CD14-positive monocyte (primary cell): ENCODE measurements at regions not wholly inside any gene's neighbourhood (a gene's known extent, or its start where the extent isn't known, plus 50 kb on each side); places are given as distances from the start of the nearest gene placed in this dataset.

Experiments
- DNase-seq, 3 donors: peaks; one replicate each; pipeline ENCODE4 v3.0.0-alpha.2; 2011 to 2022
- H2AFZ ChIP-seq: 2 replicates; pipeline ENCODE4 v1.6.0; 2012; ENCODE audit warnings: mild to moderate bottlenecking, low read depth, low read length, inconsistent platforms; ENCODE audit not compliant: insufficient read depth, poor library complexity, severe bottlenecking
- H3K27ac ChIP-seq, 2 donors: 1 replicate in 1 of 2; 2 replicates in 1 of 2; pipeline ENCODE4 v1.5.1; 2012 to 2013; ENCODE audit warnings: low read length in 2 of 2, control low read depth in 1 of 2, inconsistent platforms in 1 of 2, low read depth in 1 of 2, mild to moderate bottlenecking in 1 of 2
- H3K27me3 ChIP-seq, 2 donors: one replicate each; pipeline versions ENCODE4 v1.6.0 to v1.6.1; 2011 to 2013; ENCODE audit warnings: low read length in 2 of 2; ENCODE audit not compliant: control insufficient read depth in 2 of 2, insufficient read depth in 2 of 2
- H3K36me3 ChIP-seq, 2 donors: replicated peaks in 1 of 2; 1 replicate in 1 of 2; 2 replicates in 1 of 2; pipeline versions ENCODE4 v1.5.1 to v1.6.1; 2012 to 2013; ENCODE audit warnings: low read length in 2 of 2, control low read depth in 1 of 2, inconsistent platforms in 1 of 2, mild to moderate bottlenecking in 1 of 2; ENCODE audit not compliant: insufficient read depth in 2 of 2, control insufficient read depth in 1 of 2
- H3K4me1 ChIP-seq, 2 donors: 1 replicate in 1 of 2; 2 replicates in 1 of 2; pipeline versions ENCODE4 v1.5.1 to v1.6.1; 2012 to 2013; ENCODE audit warnings: low read length in 2 of 2, control low read depth in 1 of 2, inconsistent platforms in 1 of 2, mild to moderate bottlenecking in 1 of 2, moderate library complexity in 1 of 2; ENCODE audit not compliant: insufficient read depth in 2 of 2, control insufficient read depth in 1 of 2
- H3K4me2 ChIP-seq: replicated peaks from 2 replicates; pipeline ENCODE3; 2012; ENCODE audit warnings: low read length, moderate library complexity, mild to moderate bottlenecking; ENCODE audit not compliant: poor library complexity, severe bottlenecking; ENCODE audit errors: extremely low read depth
- H3K4me3 ChIP-seq, 3 experiments: fragments of 200-600 bp in 1 of 3; sonication (generic) in 1 of 3; replicated peaks in 1 of 3; 1 replicate in 2 of 3; 2 replicates in 1 of 3; pipeline ENCODE4 v1.5.1; 2011 to 2013; ENCODE audit warnings: low read length in 3 of 3, mild to moderate bottlenecking in 3 of 3, control low read depth in 2 of 3, low read depth in 2 of 3, inconsistent platforms in 1 of 3, moderate library complexity in 1 of 3
- H3K79me2 ChIP-seq: 2 replicates; pipeline ENCODE4 v1.6.0; 2012; ENCODE audit warnings: mild to moderate bottlenecking, control low read depth, inconsistent platforms, low read length, moderate library complexity; ENCODE audit not compliant: insufficient read depth
- H3K9ac ChIP-seq: 2 replicates; pipeline ENCODE4 v1.6.0; 2017; ENCODE audit warnings: low read length, mild to moderate bottlenecking; ENCODE audit not compliant: insufficient read depth, poor library complexity, severe bottlenecking
- H3K9me3 ChIP-seq, 2 donors: replicated peaks in 1 of 2; 1 replicate in 1 of 2; 2 replicates in 1 of 2; pipeline versions ENCODE4 v1.5.1 to v1.6.1; 2012 to 2013; ENCODE audit warnings: low read length in 2 of 2, control low read depth in 1 of 2; ENCODE audit not compliant: control insufficient read depth in 1 of 2, insufficient read depth in 1 of 2
- H4K20me1 ChIP-seq: 2 replicates; pipeline ENCODE4 v1.6.0; 2012; ENCODE audit warnings: mild to moderate bottlenecking, low read length, control low read depth, moderate library complexity; ENCODE audit not compliant: insufficient read depth
- H3K27ac Mint-ChIP-seq, 7 donors: one replicate each; pipeline ENCODE4 v1.8.0; 2020; ENCODE audit warnings: mild to moderate bottlenecking in 7 of 7, mixed read lengths in 7 of 7, moderate library complexity in 6 of 7, inconsistent platforms in 2 of 7
- H3K27me3 Mint-ChIP-seq, 3 donors: one replicate each; pipeline ENCODE4 v1.8.0; 2021 to 2022; ENCODE audit warnings: low read depth in 3 of 3, mild to moderate bottlenecking in 3 of 3, mixed read lengths in 3 of 3, moderate library complexity in 3 of 3, inconsistent platforms in 1 of 3
- H3K36me3 Mint-ChIP-seq, 2 donors: one replicate each; pipeline ENCODE4 v1.8.0; 2020; ENCODE audit warnings: mixed read lengths in 2 of 2, inconsistent platforms in 1 of 2, mild to moderate bottlenecking in 1 of 2
- H3K4me1 Mint-ChIP-seq: one replicate; pipeline ENCODE4 v1.8.0; 2020; ENCODE audit warnings: mild to moderate bottlenecking, mixed read lengths
- H3K4me3 Mint-ChIP-seq, 2 donors: one replicate each; pipeline ENCODE4 v1.8.0; 2020; ENCODE audit warnings: mild to moderate bottlenecking in 2 of 2, mixed read lengths in 2 of 2, moderate library complexity in 1 of 2
- H3K9me3 Mint-ChIP-seq, 7 donors: one replicate each; pipeline ENCODE4 v1.8.0; 2020 to 2022; ENCODE audit warnings: mixed read lengths in 7 of 7, mild to moderate bottlenecking in 6 of 7, moderate library complexity in 6 of 7, inconsistent platforms in 2 of 7
- WGBS: methylation state at CpG from one replicate; pipeline ENCODE4 v1.1.5; 2013; ENCODE audit warnings: missing lambda C conversion rate; ENCODE audit not compliant: insufficient coverage; 5-methylcytosine and 5-hydroxymethylcytosine counted together
- intact Hi-C, 2 donors: fragments of 100-400 bp; cut with micrococcal nuclease; formaldehyde crosslinking; loops; one replicate each; pipeline versions ENCODE4 v1.15.0 to v1.15.1; 2023
- TF ChIP-seq, protein P1 (sequence below): fragments of 200-600 bp; IDR thresholded peaks from one replicate; pipeline ENCODE4 v1.8.0; 2022; ENCODE audit warnings: antibody characterized with exemption, mild to moderate bottlenecking

DNA sequence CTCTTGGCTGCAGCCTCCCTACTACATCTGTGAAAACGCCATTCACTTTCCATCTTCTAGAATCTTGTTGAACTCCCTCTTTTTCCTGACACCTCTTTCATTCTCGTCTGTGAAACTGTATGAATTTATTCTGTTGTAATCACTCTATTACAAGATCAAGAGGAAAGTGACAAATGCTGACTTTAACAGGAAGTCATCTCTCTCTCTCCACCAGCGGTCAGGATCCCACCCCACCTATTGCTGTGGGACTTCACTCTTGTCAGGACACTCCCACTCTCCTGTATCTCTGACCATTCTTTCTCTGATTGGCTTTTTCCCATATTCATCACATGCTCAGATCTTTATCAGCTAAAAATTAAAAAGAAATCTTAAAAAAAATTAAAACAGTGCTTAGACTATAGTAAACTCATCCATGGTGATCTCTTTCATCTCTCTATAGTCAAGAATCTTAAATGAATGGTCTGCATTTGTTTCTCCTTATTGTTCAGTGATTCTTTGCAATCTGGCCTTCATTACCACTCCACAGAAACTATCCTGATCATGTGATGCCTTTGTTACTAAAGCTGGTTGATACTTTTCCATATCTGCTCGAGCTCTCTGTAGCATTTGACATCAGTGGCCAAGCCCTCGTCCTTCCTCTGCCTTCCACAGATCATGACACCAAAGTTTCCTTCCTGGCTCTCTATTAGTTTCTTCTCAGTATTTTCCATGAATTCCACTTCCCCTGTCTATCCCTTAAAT is 113.6 kb downstream of the UCHL5 start:
- Histone ChIP-seq H3K9ac (no peak overlapping the region), H3K4me3 (no peak overlapping the region), H3K79me2 (no peaks in the 10 kb centered on the region), H4K20me1 (no peaks in the 10 kb centered on the region), H3K36me3 (no peaks in the 10 kb centered on the region), H3K27ac (peak overlapping the region in 1 of 2 donors; percentile 39), H2AFZ (no peak overlapping the region), H3K4me2 (peak overlapping the region; percentile 4), H3K9me3 (no peaks in the 10 kb centered on the region), H3K27me3 (no peaks in the 10 kb centered on the region), H3K4me1 (peaks cover 40 to 43% of the 10 kb centered on the region in 2 donors)
- H3K4me1 Mint-ChIP-seq = peaks cover 41% of the 10 kb centered on the region
- TF ChIP-seq, protein P1, sequence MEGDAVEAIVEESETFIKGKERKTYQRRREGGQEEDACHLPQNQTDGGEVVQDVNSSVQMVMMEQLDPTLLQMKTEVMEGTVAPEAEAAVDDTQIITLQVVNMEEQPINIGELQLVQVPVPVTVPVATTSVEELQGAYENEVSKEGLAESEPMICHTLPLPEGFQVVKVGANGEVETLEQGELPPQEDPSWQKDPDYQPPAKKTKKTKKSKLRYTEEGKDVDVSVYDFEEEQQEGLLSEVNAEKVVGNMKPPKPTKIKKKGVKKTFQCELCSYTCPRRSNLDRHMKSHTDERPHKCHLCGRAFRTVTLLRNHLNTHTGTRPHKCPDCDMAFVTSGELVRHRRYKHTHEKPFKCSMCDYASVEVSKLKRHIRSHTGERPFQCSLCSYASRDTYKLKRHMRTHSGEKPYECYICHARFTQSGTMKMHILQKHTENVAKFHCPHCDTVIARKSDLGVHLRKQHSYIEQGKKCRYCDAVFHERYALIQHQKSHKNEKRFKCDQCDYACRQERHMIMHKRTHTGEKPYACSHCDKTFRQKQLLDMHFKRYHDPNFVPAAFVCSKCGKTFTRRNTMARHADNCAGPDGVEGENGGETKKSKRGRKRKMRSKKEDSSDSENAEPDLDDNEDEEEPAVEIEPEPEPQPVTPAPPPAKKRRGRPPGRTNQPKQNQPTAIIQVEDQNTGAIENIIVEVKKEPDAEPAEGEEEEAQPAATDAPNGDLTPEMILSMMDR = no peak
- H3K27me3 Mint-ChIP-seq = no peaks in the 10 kb centered on the region
- peak overlapping the region; percentile 69 to 96 (median 91) for H3K27ac Mint-ChIP-seq
- DNase-seq = peak; percentile 56 to 76 (median 70)
- peaks cover 3 to 5% of the 10 kb centered on the region in 2 donors for H3K36me3 Mint-ChIP-seq
- peak overlapping the region; percentile 0 to 43 for H3K4me3 Mint-ChIP-seq
- 61% methylated on average over 3 of the region's 5 CpGs for WGBS
- no peaks in the 10 kb centered on the region for H3K9me3 Mint-ChIP-seq
- intact Hi-C loops = loop anchor here in 1 of 2 donors (10.0 kb wide), 1 partner anchor 341 kb away; no protein-coding TSS in a partner anchor

DNA sequence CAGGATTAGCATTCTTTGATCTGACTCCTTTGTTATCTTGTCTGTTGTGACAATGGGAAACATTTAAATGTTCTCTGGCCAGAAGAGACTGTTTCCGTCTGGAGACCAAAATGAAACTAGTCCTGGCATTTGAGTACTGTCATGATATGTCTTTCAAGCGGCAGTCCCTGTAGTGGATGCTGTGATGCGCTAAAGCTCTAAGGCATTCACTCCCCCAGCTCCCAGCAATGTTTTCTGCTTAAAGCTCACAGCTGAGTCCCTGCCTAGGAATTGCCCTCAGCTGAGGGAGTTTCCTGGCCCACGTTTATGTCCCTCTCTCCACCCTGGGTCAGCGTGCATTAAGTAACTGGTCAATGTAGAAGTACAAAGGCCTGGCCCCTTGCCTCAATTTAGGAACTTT is 109.4 kb downstream of the UCHL5 start:
- H3K9me3 ChIP-seq = no peaks in the 10 kb centered on the region
- Mint-ChIP-seq H3K9me3 (no peaks in the 10 kb centered on the region), H3K4me3 (no peak overlapping the region), H3K27ac (no peak overlapping the region), H3K27me3 (no peaks in the 10 kb centered on the region), H3K4me1 (peaks cover 39% of the 10 kb centered on the region), H3K36me3 (peaks cover 0 to 3% of the 10 kb centered on the region in 2 donors)
- H3K4me3 ChIP-seq = no peak overlapping the region
- H3K79me2 ChIP-seq = no peaks in the 10 kb centered on the region
- no peaks in the 10 kb centered on the region for H3K36me3 ChIP-seq
- intact Hi-C loops = loop anchor here (5.0 to 10.0 kb wide), 5 partner anchors 68 to 345 kb away; partner anchors contain the start of gene RGS2 (in 1 of the 2)
- H3K4me2 ChIP-seq = no peak overlapping the region
- H2AFZ ChIP-seq = no peak overlapping the region
- no peak overlapping the region for H3K27ac ChIP-seq
- H4K20me1 ChIP-seq = no peaks in the 10 kb centered on the region
- no peak overlapping the region for H3K9ac ChIP-seq
- WGBS = 100% methylated on average over 1 of the region's 5 CpGs
- DNase-seq = no peak
- TF ChIP-seq, protein P1 = no peak
- no peaks in the 10 kb centered on the region for H3K27me3 ChIP-seq
- peaks cover 30 to 37% of the 10 kb centered on the region in 2 donors for H3K4me1 ChIP-seq
